Panc1 (cell line): ENCODE measurements at regions not wholly inside any gene's neighbourhood (a gene's known extent, or its start where the extent isn't known, plus 50 kb on each side); places are given as distances from the start of the nearest gene placed in this dataset.

Experiments used
- CTCF ChIP-seq: fragments of 450-650 bp; IDR thresholded peaks from 2 replicates; pipeline ENCODE4 v1.5.1; 2017; ENCODE audit warnings: mild to moderate bottlenecking
- POLR2AphosphoS5 ChIP-seq: IDR thresholded peaks from 2 replicates; pipeline ENCODE4 v1.6.1; 2012; ENCODE audit warnings: mild to moderate bottlenecking, low read depth, low read length, moderate library complexity
- REST ChIP-seq, 2 experiments: IDR thresholded peaks; 2 replicates each; pipeline ENCODE4 v1.6.1; 2011 to 2012; ENCODE audit warnings: low read depth in 2 of 2, control low read depth in 1 of 2, low read length in 1 of 2, mild to moderate bottlenecking in 1 of 2, moderate library complexity in 1 of 2; ENCODE audit not compliant: insufficient read depth in 1 of 2
- SIN3A ChIP-seq: IDR thresholded peaks from 2 replicates; pipeline ENCODE4 v1.6.1; 2012; ENCODE audit warnings: low read depth, mild to moderate bottlenecking, low read length, moderate library complexity, borderline replicate concordance; ENCODE audit not compliant: insufficient read depth
- TCF7L2 ChIP-seq: IDR thresholded peaks from 2 replicates; pipeline ENCODE4 v1.6.1; 2011; ENCODE audit warnings: mild to moderate bottlenecking, low read depth, low read length, inconsistent platforms

DNA sequence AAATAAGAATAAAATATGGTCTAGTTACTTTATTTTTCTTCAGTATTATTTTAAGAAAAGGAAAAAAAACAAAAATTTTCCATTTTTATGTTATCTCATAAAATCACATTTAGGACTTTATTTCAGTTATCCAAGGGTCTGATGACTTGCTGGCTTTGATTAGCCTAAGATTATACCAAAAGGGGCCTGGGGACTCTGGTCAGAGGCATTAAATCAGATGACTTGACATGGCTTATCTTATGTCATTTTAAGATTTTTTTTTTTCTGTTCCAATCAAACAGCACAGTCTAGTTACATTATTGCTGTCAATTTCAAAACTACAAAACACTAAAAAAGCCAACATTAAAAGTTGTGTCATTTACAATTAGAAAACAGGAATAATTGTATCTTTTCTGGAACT is 725.4 kb upstream of the NR2F2 start:
- no peak for TF ChIP-seq CTCF
- no peak for TF ChIP-seq SIN3A
- no peak for TF ChIP-seq POLR2AphosphoS5
- no peak for TF ChIP-seq REST (IDR thresholded peaks at IDR 0.05; ENCODE audit: insufficient read depth in 1 of 2, low read depth in 2 of 2, low read length in 1 of 2)
- no peak for TF ChIP-seq TCF7L2
